GM12872 (cell line): ENCODE measurements at regions not wholly inside any gene's neighbourhood (a gene's known extent, or its start where the extent isn't known, plus 50 kb on each side); places are given as distances from the start of the nearest gene placed in this dataset.

Experiments
- CTCF ChIP-seq: IDR thresholded peaks from 3 replicates; pipeline ENCODE4 v1.5.1; 2011; ENCODE audit warnings: low read depth, mild to moderate bottlenecking, low read length, moderate library complexity; ENCODE audit not compliant: insufficient read depth

- peak; percentile 70 for TF ChIP-seq CTCF
These were observed 221.3 kb downstream of the MRPL39 start for GRCh38 chr21:25385911-25386474.

- no peak for TF ChIP-seq CTCF
These were observed 221.9 kb downstream of the MRPL39 start for GRCh38 chr21:25385341-25385740.

- no peak for TF ChIP-seq CTCF
These were observed 222.5 kb downstream of the MRPL39 start for GRCh38 chr21:25384782-25385181.

GRCh38 chr21:25383545-25383944, 223.7 kb downstream of the MRPL39 start:
- no peak for TF ChIP-seq CTCF

GRCh38 chr21:25381936-25382452, 225.3 kb downstream of the MRPL39 start:
- no peak for TF ChIP-seq CTCF

- no peak for TF ChIP-seq CTCF
These were observed 231.6 kb downstream of the MRPL39 start for GRCh38 chr21:25375675-25376074.

- TF ChIP-seq CTCF, result no peak
These were observed 233.9 kb downstream of the MRPL39 start for GRCh38 chr21:25373126-25374082.
